Eye (tissue), 1 donor: ENCODE measurements at regions not wholly inside any gene's neighbourhood (a gene's known extent, or its start where the extent isn't known, plus 50 kb on each side); places are given as distances from the start of the nearest gene placed in this dataset.

ENCODE experiments used
- DNase-seq: peaks from one replicate; pipeline ENCODE4 v3.0.0-alpha.2; 2015

DNA sequence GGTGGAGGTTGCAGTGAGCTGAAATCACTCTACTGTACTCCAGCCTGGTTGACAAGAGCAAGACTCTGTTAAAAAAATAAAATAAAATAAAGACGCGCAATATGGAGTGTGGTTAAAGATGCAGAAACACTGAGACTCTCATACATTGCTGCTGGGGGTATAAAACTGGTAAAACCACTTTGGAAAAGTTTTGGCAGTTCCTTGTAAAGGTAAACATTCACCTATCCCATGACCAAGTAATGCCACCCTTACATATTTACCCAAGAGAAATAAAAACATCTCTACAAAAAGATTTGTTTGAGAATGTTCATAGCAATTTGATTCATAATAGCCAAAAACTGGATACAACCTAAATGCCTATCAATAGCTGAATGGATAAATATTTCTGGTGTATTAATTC is 398.5 kb downstream of the PDCD6IP start:
- DNase-seq, result no peak

DNA sequence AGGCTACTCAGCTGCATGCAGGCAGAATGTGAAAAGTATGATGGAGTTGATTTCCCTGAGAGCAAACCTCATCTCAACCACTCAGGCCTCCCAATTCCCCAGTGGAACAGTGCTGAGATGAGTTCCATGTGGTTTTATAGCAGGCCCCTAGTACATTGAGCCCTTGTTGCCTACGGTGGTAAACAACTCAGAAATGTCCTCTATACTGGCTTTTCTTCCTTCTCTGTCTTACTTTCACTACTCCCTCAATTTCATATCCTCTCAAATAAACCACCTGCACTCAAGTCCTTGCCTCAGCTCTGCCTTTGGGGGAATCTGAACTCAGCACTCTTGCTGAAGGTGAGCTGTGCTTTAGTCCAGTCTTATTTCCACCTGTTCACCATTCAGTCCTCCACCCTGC is 399.9 kb downstream of the PDCD6IP start:
- no peak for DNase-seq

DNA sequence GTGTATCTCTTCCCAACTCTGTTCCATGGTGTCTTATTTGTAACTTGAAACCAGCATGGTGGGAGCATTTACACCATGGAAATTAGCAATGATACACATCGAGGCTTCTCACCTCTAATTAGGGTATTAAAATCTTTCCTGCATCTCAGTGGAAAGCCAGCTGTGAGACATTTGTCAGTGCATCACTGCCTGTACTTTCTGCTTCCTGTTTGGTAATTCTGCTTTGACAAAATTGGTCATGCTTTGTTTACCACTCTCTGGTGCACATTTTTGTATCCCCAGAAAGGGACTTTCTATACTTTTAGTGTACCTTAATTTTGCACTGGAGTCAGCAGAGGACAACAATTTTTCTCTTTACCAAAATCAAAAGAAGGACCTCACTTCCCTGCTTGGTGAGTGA is 402.1 kb downstream of the PDCD6IP start:
- DNase-seq, result no peak

DNA sequence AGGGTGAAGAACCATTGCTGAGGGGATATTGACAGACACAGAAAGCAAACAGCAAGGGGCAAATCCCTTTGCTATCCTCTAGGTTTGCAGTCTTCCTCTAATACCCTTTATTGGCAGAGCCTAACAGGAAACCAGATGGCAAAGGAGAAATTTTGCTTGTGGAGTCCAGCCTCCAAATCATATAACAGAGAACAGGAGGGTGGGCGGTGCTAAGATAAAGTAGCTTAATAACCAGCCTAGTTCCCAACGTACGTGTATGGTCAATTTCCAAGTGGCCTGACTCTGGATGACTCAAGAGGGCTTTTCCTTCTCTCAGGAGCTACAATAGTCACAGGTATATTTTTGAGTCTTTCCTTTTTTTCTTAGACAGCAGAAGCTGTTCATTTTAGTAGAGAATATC is 404.5 kb downstream of the PDCD6IP start:
- DNase-seq, result no peak

DNA sequence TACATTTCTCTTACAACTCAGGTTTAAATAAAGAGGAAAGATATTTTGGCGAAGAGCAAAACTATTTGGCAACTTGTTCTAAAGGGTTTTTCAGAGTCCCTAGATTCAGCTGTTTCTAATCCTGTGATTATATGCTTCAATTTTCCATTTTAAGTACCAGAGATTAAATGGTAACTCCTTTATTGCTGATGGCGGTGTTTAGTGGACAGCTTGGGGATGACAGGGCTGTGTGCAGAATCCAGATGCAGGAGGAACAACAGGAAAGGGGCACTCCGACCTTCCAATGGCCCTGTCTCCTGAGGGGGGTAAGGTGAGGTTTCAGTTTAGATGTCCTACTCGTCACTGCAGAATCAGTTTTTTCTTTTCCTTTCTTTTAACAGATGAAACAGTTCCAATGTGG is 405.0 kb downstream of the PDCD6IP start:
- DNase-seq, result no peak

DNA sequence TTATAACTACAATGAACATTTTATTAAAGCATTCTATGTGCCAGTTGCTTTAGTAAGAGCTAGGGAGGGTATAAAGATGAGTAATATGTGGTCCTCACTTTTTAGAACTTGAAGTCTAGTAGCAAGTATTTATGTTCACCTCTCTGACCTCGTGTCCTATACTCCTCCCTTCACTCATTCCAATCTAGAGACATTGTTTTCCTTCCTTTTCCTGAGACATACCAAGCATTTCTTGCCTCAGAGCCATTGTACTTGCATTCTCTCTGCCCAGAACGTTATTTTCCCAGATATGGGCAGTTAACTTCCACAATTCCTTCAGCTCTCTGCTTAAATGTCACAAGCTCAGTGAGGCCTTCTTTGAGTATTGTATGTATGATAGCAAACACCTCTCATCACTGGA is 408.6 kb downstream of the PDCD6IP start:
- no peak for DNase-seq

- no peak for DNase-seq
Measured at GRCh38 chr3:34207806-34208205, 409.4 kb downstream of the PDCD6IP start.

GRCh38 chr3:34212175-34212574 is 413.7 kb downstream of the PDCD6IP start:
- no peak for DNase-seq

GRCh38 chr3:34212656-34213055 is 414.2 kb downstream of the PDCD6IP start:
- DNase-seq, result peak; percentile 30

- peak; percentile 40 for DNase-seq
Measured at GRCh38 chr3:34213478-34213877, 415.0 kb downstream of the PDCD6IP start.

DNA sequence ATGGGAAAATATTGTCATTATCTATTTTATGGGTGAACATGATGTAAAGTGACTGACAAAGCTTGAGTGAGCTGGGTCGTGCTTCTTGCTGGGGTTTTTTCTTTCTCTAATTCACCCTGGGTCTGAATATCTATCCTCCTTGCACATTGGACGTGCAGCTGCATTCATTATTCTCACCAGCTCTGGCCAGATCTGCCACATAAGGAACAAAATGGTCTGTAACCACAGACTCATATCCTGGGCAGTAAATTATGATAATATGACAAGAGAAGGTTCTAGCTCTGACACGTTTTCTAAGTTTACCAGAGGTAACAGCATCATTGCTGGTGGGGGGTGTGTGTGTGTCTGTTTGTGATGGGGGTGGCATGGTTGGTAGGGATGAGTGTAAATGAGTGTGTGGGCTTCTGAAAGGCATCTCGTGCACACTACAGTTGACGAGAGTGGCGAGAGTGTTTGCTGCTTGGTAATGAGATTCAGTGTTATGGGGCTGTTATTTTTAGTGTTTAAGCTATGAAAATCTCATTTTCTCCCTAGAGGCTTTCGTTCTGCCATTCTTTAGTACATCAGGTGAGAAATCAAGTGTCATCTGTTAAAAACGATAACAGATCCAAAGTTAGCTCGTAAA is 418.4 kb downstream of the PDCD6IP start:
- no peak for DNase-seq

DNA sequence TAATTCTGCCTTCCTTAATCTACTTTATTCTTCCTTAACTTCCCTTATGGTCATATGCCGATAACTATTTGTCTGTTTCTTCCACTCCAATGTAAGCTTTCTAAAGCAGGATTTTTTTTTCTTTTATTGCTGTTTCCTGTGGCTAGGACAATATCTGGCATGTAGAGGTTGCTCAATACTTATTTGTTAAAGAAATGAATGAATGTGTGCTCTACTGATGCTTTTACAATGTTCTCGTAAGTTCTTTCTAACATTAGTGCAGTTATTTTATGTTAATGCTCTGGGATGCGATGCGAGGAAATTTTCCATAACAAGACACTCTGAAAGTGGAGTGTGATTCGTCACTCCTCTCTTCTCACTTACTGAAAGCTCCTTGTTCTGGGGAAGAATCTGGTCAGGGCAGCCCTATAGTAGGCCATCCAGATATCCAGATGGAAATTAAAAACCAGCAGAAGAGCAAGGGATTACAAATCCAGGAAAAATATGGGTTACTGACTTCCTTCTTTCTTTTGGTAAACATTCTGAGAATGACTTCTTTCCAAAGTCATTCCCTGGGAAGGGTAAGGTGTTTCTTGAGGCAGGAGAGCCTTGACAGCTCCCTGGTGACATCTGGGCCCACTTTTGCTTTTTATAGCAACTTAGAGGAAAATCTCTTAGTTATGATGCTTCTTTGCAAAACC is 420.4 kb downstream of the PDCD6IP start:
- no peak for DNase-seq

GRCh38 chr3:34219556-34219955 is 421.1 kb downstream of the PDCD6IP start:
- no peak for DNase-seq

DNA sequence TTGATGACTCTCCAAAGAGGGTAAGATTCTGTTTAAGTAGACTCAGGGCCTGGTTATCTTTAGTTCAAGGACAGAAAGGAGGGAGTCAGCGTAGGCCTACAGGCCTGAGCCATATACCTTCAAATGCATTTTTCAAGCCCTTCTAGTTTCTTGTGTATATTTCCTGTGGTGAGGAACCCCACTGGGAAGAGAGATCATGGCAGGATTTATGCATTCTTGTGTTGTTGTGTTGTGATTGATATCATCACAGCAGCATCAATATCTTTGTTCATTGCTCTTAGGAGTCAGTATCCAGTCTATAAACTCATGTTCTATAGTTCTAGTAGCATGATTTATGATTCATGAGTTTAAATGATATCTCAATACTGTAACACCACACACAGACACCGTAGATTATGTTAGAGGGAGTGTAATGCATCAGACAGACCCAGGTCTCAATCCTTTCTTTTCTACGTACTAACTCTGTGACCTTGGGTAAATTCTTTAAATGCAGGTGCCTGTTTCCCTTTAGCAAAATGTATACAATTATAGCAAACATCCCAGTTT is 427.5 kb downstream of the PDCD6IP start:
- DNase-seq, result no peak

- DNase-seq, result no peak
Measured at GRCh38 chr3:34229876-34230275, 431.4 kb downstream of the PDCD6IP start.

DNA sequence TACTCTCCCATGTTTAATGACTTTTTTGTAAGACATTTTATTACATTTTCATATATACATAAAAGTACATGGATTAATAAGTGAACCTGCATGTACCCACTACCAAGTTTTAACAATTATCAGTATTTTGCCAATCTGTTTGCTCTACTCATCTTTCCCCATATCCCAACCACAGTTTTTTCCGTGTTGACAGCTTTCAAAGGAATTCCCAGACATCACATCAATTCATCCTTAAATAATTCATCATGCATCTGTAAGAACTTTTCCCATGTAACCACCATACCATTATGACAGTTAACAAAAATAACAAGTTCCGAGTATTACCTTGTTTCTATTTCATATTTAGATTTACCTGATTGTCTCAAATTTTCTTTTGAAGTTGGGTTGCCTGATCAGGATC is 436.7 kb downstream of the PDCD6IP start:
- DNase-seq, result no peak

GRCh38 chr3:34237946-34238345 is 439.5 kb downstream of the PDCD6IP start:
- no peak for DNase-seq

GRCh38 chr3:34238407-34238806 is 440.0 kb downstream of the PDCD6IP start:
- no peak for DNase-seq

DNA sequence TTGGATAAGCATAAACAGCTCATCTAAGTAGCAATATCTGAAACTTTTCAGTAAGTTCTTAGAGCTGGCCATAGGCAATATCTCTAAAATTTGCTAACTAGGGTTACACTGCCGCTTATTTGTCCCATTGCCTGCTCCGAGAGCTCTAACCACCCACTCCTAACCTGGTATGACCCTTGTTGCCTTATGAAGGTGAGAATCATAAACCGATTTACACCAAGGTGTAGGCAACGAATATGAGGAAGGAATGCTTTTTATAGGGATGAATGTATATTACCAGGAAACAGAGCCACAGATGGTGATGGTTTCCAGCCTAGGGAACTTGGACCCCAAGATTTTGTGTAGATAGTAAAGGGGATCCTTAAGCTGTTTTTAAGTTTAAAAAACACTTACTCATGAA is 440.9 kb downstream of the PDCD6IP start:
- no peak for DNase-seq

- DNase-seq, result no peak
Measured at GRCh38 chr3:34239875-34240274, 441.4 kb downstream of the PDCD6IP start.

DNA sequence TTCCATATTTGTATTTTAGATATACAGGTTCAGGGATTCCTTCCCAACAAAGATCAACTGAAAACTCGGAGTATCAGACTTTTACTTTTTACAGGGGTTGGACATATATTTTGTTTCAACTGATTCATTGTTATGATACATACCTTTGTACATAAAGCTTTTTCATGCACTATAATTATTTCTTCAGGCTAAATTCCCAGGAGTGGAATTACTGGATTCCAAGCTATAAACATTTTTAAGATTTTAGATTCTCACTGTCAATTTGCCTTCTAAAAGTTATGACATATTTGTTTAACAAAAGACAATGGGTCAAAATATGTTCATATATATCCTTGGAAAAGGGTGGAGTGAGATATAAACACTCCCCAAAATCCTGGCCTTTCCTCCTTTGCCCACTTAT is 449.0 kb downstream of the PDCD6IP start:
- no peak for DNase-seq

- no peak for DNase-seq
Measured at GRCh38 chr3:34248352-34248751, 449.9 kb downstream of the PDCD6IP start.

- no peak for DNase-seq
Measured at GRCh38 chr3:34254285-34254684, 455.9 kb downstream of the PDCD6IP start.

DNA sequence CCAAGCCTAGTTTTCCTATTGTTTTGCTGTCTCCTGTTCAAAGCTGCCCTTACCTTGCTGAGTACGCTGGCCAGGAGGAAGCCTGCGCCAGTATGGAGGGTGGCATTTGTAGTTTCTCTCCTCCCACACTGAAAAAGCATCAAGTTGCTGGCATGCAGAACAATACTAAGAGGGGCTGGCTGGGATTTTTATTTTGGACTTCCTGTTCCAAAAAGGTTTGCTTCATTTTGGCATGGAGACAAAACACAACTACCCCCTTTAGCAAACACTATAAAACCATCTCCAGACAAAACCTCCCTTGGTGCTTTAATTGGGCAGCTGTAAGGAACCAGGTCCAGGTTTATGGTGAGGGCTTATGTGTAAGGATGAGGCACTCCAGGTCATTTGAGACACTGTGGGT is 457.6 kb downstream of the PDCD6IP start:
- no peak for DNase-seq

- DNase-seq, result no peak
Measured at GRCh38 chr3:34256791-34257190, 458.4 kb downstream of the PDCD6IP start.
